Ectodermal cell (in vitro differentiated cells): ENCODE measurements at regions not wholly inside any gene's neighbourhood (a gene's known extent, or its start where the extent isn't known, plus 50 kb on each side); places are given as distances from the start of the nearest gene placed in this dataset.

Source experiments
- H3K27ac ChIP-seq: 2 replicates; pipeline ENCODE4 v1.7.0; 2013; ENCODE audit warnings: mild to moderate bottlenecking, low read depth, low read length; ENCODE audit not compliant: insufficient read depth, poor library complexity, severe bottlenecking
- H3K27me3 ChIP-seq: 2 replicates; pipeline ENCODE4 v1.7.0; 2013; ENCODE audit warnings: mild to moderate bottlenecking, low read length; ENCODE audit not compliant: insufficient read depth, control insufficient read depth, poor library complexity, severe bottlenecking
- H3K36me3 ChIP-seq: one replicate; pipeline ENCODE4 v1.7.0; 2013; ENCODE audit warnings: low read length; ENCODE audit not compliant: control insufficient read depth, insufficient read depth
- H3K4me1 ChIP-seq: one replicate; pipeline ENCODE4 v1.7.0; 2013; ENCODE audit warnings: low read length; ENCODE audit not compliant: control insufficient read depth, insufficient read depth
- H3K4me3 ChIP-seq: 2 replicates; pipeline ENCODE4 v1.7.0; 2013; ENCODE audit warnings: low read depth, low read length, control low read depth; ENCODE audit not compliant: insufficient read depth
- H3K9me3 ChIP-seq: 2 replicates; pipeline ENCODE4 v1.7.0; 2013; ENCODE audit warnings: mild to moderate bottlenecking, low read length, moderate library complexity; ENCODE audit not compliant: control insufficient read depth
- WGBS, 2 experiments: methylation state at CpG; one replicate each; pipeline ENCODE4 v1.1.7; 2013; ENCODE audit warnings: missing lambda C conversion rate in 2 of 2; 5-methylcytosine and 5-hydroxymethylcytosine counted together

- no peaks in the 10 kb centered on the region for H3K36me3 ChIP-seq
- H3K4me3 ChIP-seq, result no peak overlapping the region
- H3K27me3 ChIP-seq, result no peaks in the 10 kb centered on the region
- no peak overlapping the region for H3K27ac ChIP-seq
- no peaks in the 10 kb centered on the region for H3K4me1 ChIP-seq
- WGBS, 2 experiments, result 91 to 94% methylated on average over 7 of the region's 7 CpGs
- H3K9me3 ChIP-seq, result no peaks in the 10 kb centered on the region
Measured at GRCh38 chr7:67781841-67782240, 785.2 kb downstream of the TYW1 start.

GRCh38 chr7:67786021-67786420 lies 789.4 kb downstream of the TYW1 start:
- Histone ChIP-seq H3K27me3 (no peaks in the 10 kb centered on the region), H3K4me3 (no peak overlapping the region), H3K4me1 (no peaks in the 10 kb centered on the region), H3K27ac (no peak overlapping the region), H3K36me3 (no peaks in the 10 kb centered on the region), H3K9me3 (no peaks in the 10 kb centered on the region)
- WGBS, 2 experiments, result 94 to 97% methylated on average over 6 of the region's 6 CpGs

GRCh38 chr7:67788669-67789068 lies 792.0 kb downstream of the TYW1 start:
- Histone ChIP-seq H3K9me3 (no peaks in the 10 kb centered on the region), H3K27ac (no peak overlapping the region), H3K4me1 (no peaks in the 10 kb centered on the region), H3K4me3 (no peak overlapping the region), H3K36me3 (no peaks in the 10 kb centered on the region), H3K27me3 (no peaks in the 10 kb centered on the region)
- WGBS, 2 experiments, result 84 to 85% methylated on average over 11 of the region's 11 CpGs

- Histone ChIP-seq H3K4me1 (no peaks in the 10 kb centered on the region), H3K36me3 (no peaks in the 10 kb centered on the region), H3K27me3 (no peaks in the 10 kb centered on the region), H3K4me3 (no peak overlapping the region), H3K27ac (no peak overlapping the region), H3K9me3 (no peaks in the 10 kb centered on the region)
- 93 to 94% methylated on average over 3 of the region's 3 CpGs for WGBS, 2 experiments
Measured at GRCh38 chr7:67791918-67792317, 795.3 kb downstream of the TYW1 start.

- Histone ChIP-seq H3K9me3 (no peaks in the 10 kb centered on the region), H3K27ac (no peak overlapping the region), H3K27me3 (no peaks in the 10 kb centered on the region), H3K36me3 (no peaks in the 10 kb centered on the region), H3K4me3 (no peak overlapping the region), H3K4me1 (no peaks in the 10 kb centered on the region)
- 97% methylated on average over 2 of the region's 2 CpGs for WGBS, 2 experiments
Measured at GRCh38 chr7:67794544-67794943, 797.9 kb downstream of the TYW1 start.

- no peak overlapping the region for H3K4me3 ChIP-seq
- no peak overlapping the region for H3K27ac ChIP-seq
- H3K36me3 ChIP-seq, result no peaks in the 10 kb centered on the region
- H3K27me3 ChIP-seq, result no peaks in the 10 kb centered on the region
- no peaks in the 10 kb centered on the region for H3K4me1 ChIP-seq
- H3K9me3 ChIP-seq, result no peaks in the 10 kb centered on the region
- WGBS, 2 experiments, result 95% methylated on average over 8 of the region's 8 CpGs
Measured at GRCh38 chr7:67803789-67804188, 807.2 kb downstream of the TYW1 start.

GRCh38 chr7:67805921-67806471 lies 809.4 kb downstream of the TYW1 start:
- Histone ChIP-seq H3K4me3 (no peak overlapping the region), H3K4me1 (no peaks in the 10 kb centered on the region), H3K27me3 (no peaks in the 10 kb centered on the region), H3K36me3 (no peaks in the 10 kb centered on the region), H3K9me3 (no peaks in the 10 kb centered on the region), H3K27ac (no peak overlapping the region)
- 85 to 93% methylated on average over 5 to 6 of the region's 6 CpGs for WGBS, 2 experiments

- no peaks in the 10 kb centered on the region for H3K4me1 ChIP-seq
- H3K27ac ChIP-seq, result no peak overlapping the region
- 95 to 98% methylated on average over 2 to 5 of the region's 5 CpGs for WGBS, 2 experiments
- no peak overlapping the region for H3K4me3 ChIP-seq
- H3K36me3 ChIP-seq, result no peaks in the 10 kb centered on the region
- H3K9me3 ChIP-seq, result no peaks in the 10 kb centered on the region
- H3K27me3 ChIP-seq, result no peaks in the 10 kb centered on the region
Measured at GRCh38 chr7:67807826-67808225, 811.2 kb downstream of the TYW1 start.

GRCh38 chr7:67809586-67809985 lies 813.0 kb downstream of the TYW1 start:
- Histone ChIP-seq H3K9me3 (no peaks in the 10 kb centered on the region), H3K4me3 (no peak overlapping the region), H3K27ac (no peak overlapping the region), H3K4me1 (no peaks in the 10 kb centered on the region), H3K27me3 (no peaks in the 10 kb centered on the region), H3K36me3 (no peaks in the 10 kb centered on the region)
- 93% methylated on average over 8 of the region's 8 CpGs for WGBS, 2 experiments

- no peaks in the 10 kb centered on the region for H3K4me1 ChIP-seq
- no peaks in the 10 kb centered on the region for H3K27me3 ChIP-seq
- H3K36me3 ChIP-seq, result no peaks in the 10 kb centered on the region
- no peaks in the 10 kb centered on the region for H3K9me3 ChIP-seq
- 92 to 94% methylated on average over 9 of the region's 9 CpGs for WGBS, 2 experiments
- H3K4me3 ChIP-seq, result no peak overlapping the region
- no peak overlapping the region for H3K27ac ChIP-seq
Measured at GRCh38 chr7:67813621-67814292, 817.1 kb downstream of the TYW1 start.
